RWPE1 (cell line): ENCODE measurements at regions not wholly inside any gene's neighbourhood (a gene's known extent, or its start where the extent isn't known, plus 50 kb on each side); places are given as distances from the start of the nearest gene placed in this dataset.

ENCODE experiments used
- CTCF ChIA-PET: fragments of 350-600 bp; sonication (Branson Sonifier 250); formaldehyde crosslinking; extraction: SDS; loops from one replicate; lab custom pipeline; 2021; lab: Yijun Ruan, JAX
- POLR2A ChIA-PET: fragments of 400-600 bp; formaldehyde crosslinking; extraction: SDS; loops from one replicate; lab custom pipeline; 2020; ENCODE audit warnings: antibody characterized with exemption; ENCODE audit not compliant: low non-redundant PET; lab: Yijun Ruan, JAX
- DNase-seq: peaks from one replicate; pipeline ENCODE4 v3.0.0; 2012; ENCODE audit warnings: low spot score
- H3K27ac ChIP-seq: fragments of 450-650 bp; 2 replicates; pipeline ENCODE4 v1.5.1; 2017
- TF ChIP-seq, protein P1 (sequence below): fragments of 450-650 bp; conservative IDR thresholded peaks from 2 replicates; pipeline ENCODE4 v1.5.1; 2017; ENCODE audit warnings: low read depth, mild to moderate bottlenecking

DNA sequence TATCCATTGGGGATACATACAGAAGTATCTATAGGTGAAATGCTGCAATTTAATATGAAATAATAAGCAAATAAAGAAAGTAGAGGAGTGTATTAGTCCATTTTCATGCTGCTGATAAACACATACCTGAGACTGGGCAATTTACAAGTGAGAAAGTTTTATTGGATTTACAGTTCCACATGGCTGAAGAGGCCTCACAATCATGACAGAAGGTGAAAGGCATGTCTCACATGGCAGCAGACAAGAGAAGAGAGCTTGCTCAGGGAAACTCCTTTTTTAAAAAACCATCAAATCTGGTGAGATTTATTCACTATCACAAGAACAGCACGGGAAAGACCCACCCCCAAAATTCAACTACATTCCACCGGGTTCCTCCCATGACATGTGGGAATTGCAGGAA, 82.8 kb upstream of the TRIM24 start:
- no peak overlapping the region for H3K27ac ChIP-seq
- TF ChIP-seq, protein P1, sequence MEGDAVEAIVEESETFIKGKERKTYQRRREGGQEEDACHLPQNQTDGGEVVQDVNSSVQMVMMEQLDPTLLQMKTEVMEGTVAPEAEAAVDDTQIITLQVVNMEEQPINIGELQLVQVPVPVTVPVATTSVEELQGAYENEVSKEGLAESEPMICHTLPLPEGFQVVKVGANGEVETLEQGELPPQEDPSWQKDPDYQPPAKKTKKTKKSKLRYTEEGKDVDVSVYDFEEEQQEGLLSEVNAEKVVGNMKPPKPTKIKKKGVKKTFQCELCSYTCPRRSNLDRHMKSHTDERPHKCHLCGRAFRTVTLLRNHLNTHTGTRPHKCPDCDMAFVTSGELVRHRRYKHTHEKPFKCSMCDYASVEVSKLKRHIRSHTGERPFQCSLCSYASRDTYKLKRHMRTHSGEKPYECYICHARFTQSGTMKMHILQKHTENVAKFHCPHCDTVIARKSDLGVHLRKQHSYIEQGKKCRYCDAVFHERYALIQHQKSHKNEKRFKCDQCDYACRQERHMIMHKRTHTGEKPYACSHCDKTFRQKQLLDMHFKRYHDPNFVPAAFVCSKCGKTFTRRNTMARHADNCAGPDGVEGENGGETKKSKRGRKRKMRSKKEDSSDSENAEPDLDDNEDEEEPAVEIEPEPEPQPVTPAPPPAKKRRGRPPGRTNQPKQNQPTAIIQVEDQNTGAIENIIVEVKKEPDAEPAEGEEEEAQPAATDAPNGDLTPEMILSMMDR: no peak
- no peak for DNase-seq
- ChIA-PET POLR2A (no interaction called here), CTCF (interaction anchor here (0.6 kb wide), 1 partner anchor 79 kb away, joined by 5 read pairs; no protein-coding TSS in a partner anchor)

DNA sequence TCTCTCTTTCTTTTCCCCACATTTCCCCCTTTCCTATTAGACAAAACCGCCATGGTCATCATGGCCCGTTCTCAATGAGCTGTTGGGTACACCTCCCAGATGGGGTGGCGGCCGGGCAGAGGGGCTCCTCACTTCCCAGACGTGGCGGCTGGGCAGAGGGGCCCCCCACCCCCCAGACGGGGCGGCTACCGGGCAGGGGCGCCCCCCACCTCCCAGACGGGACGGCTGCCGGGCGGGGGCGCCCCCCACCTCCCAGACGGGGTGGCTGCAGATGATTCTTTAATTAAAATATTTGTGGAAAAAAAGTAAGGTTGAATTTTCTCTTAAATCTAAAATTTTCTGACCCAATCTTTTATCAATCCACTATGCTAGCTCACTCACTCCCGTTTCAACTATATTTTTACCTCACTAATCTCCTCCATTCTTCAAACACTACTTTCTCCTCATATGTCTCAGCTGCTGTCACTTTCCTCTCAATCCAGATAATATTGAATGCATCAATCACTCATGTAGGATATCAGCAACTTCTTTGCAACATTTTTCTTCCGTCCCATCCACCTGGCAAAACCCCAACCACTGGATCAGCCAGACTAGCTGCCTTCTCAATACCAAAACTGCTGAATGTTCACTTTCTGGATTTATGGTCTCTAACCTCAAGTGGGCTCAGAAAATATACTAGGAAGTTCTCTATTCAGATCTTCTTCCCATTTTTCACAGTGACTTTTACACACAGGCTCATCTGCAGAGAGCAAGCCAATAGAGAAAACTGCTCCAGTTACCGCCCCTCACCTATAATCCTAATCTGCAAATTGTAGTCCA, 81.1 kb upstream of the TRIM24 start:
- CTCF ChIA-PET: no interaction called here
- DNase-seq: no peak
- POLR2A ChIA-PET: no interaction called here

GRCh38 chr7:138382862-138383565, 77.0 kb upstream of the TRIM24 start:
- H3K27ac ChIP-seq: no peak overlapping the region
- DNase-seq: no peak
- ChIA-PET POLR2A (no interaction called here), CTCF (no interaction called here)
- TF ChIP-seq, protein P1: no peak

More for the DNA sequence above, 81.1 kb upstream of the TRIM24 start:
- TF ChIP-seq, protein P1: no peak
- no peak overlapping the region for H3K27ac ChIP-seq

- CTCF ChIA-PET: interaction anchor here (0.7 kb wide), 2 partner anchors 47 to 318 kb away, joined by 3 to 4 read pairs; no protein-coding TSS in a partner anchor
- POLR2A ChIA-PET: interaction anchor here (0.7 kb wide), 1 partner anchor 68 kb away, joined by 4 read pairs; no protein-coding TSS in a partner anchor
- no peak overlapping the region for H3K27ac ChIP-seq
- TF ChIP-seq, protein P1: no peak
- no peak for DNase-seq
These were observed 73.2 kb upstream of the TRIM24 start for GRCh38 chr7:138386821-138387220.

GRCh38 chr7:138387755-138388475, 72.1 kb upstream of the TRIM24 start:
- no peak for DNase-seq
- TF ChIP-seq, protein P1: no peak
- H3K27ac ChIP-seq: no peak overlapping the region
- CTCF ChIA-PET: no interaction called here
- POLR2A ChIA-PET: no interaction called here
